HG03378 (cell line): ENCODE measurements at regions not wholly inside any gene's neighbourhood (a gene's known extent, or its start where the extent isn't known, plus 50 kb on each side); places are given as distances from the start of the nearest gene placed in this dataset.

Source experiments
- ATAC-seq: cut with Tn5 transposase; IDR thresholded peaks from one replicate; pipeline ENCODE4 v1.9.1; 2021; ENCODE audit warnings: mild to moderate bottlenecking, moderate library complexity; ENCODE audit not compliant: unreplicated experiment

DNA sequence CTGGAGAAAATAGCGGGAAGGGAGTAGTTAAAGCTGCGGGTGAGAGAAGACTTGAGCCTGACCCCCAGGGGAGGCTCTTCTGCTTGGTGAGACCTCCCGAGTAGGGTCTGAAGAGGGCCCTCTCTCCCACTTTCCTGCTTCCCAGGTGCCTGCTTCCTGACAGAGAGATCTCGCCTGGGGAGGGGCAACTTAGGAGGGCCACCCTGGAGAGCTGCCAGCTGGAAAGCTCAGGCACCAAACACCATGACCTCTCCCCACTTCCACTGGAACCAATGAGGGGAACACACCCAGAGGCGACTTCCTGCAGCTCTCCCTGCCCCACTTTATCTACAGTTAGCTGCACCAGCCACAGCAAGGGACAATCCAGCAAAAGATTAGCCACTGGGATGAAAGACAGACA lies 208.0 kb downstream of the TBXT start:
- no peak for ATAC-seq

DNA sequence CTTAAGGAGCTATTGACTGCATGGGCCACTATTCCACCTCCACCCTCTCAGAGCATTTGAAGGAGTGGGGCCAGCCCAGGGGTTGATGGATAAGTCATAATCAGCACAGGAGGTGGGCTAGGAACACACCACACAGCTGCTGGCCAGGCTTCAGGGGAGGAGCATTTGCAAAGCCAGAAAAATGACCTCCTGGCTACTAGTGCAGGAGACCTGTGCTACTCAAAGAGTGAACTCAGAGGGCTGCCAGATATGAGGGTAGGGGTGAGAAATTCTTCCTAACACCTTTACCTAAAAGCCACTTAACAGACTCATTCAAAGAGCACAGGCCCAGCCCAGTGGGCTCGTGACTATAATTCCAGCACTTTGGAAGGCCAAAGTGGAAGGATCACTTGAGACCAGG lies 210.8 kb downstream of the TBXT start:
- ATAC-seq, result no peak

GRCh38 chr6:165952514-165952913 lies 215.1 kb downstream of the TBXT start:
- no peak for ATAC-seq

DNA sequence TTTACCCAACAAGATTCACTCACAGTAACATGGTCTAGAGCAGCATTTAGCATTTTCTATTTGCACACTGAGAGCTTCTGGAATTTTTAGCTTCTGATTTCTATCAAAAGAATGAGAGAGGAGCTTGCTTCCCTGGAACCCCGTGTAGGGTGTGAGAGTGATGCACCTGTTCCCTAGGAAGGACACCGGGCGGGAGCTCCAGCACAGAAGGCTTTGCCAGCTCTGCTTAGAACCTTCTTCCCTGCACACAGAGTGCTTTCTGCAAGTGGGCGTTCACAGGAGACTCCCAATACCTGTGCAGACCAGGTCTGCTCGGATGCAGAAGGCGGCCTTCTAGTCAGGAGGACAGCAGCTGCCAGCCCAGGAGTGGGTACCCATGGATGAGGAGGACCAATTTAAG lies 217.3 kb downstream of the TBXT start:
- ATAC-seq, result no peak

- ATAC-seq, result no peak
Observed at GRCh38 chr6:165949324-165949723, 218.3 kb downstream of the TBXT start.

DNA sequence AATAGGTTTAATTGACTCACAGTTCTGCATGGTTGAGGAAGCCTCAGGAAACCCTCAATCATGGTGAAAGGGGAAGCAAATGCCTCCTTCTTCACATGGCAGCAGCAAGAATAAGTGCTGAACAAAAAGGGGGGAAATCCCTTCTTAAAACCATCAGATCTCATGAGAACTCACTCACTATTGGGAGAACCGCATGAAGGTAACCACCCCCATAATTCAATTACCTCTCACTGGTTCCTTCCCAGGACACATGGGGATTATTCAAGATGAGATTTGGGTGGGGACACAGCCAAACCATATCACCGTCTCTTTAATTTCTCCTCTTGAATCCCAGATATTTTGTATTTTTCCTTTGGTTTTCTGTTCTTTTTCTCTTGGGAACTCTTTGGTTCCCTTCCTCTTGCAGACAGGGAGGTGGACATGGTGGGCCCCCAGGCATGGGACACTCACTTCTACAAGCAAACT lies 223.6 kb downstream of the TBXT start:
- no peak for ATAC-seq

GRCh38 chr6:165941786-165942185 lies 225.9 kb downstream of the TBXT start:
- no peak for ATAC-seq

DNA sequence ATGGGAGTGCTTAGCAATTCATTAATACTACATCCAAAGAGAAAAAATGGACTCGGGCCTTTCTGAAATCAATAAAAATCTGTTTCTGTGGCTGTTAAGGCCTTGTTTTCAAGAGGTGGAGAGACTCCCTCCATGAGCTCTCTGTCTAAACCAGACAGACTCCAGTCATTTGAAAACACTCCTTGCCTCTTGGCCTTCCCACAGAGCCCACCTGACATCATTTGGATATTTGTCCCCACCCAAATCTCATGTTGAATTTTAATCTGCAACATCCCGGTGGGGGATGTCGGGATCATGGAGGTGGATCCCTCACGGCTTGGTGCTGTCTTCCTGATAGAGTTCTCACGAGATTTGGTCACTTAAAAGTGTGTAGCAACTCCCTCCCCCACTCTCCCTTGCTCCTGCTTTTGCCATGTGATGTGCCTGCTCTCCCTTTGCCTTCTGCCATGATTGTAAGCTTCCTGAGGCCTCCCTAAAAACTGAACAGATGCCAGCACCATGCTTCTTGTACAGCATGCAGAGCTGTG lies 226.3 kb downstream of the TBXT start:
- no peak for ATAC-seq

DNA sequence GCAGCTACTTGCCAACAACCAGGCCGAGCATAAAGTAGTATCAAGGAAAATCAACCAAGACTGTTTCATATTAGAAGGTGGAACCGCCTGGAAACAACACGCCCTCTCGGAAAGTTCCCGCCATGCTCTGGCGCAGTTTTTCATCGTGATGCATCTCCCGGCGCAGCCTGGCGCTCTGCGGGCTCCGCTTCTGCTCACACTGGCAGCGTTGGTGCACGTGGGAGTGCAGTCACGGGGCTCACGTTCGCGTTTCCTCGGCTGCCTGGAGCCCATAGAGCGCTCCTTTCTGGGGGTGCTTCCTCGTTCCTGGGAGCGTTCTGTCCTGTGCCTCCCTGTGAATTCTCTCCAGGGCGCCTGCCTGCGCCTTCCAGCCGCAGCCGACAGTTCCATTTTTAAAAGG lies 227.3 kb downstream of the TBXT start:
- ATAC-seq, result no peak

- no peak for ATAC-seq
Observed at GRCh38 chr6:165939601-165940290, 227.9 kb downstream of the TBXT start.

- no peak for ATAC-seq
Observed at GRCh38 chr6:165939047-165939446, 228.6 kb downstream of the TBXT start.

DNA sequence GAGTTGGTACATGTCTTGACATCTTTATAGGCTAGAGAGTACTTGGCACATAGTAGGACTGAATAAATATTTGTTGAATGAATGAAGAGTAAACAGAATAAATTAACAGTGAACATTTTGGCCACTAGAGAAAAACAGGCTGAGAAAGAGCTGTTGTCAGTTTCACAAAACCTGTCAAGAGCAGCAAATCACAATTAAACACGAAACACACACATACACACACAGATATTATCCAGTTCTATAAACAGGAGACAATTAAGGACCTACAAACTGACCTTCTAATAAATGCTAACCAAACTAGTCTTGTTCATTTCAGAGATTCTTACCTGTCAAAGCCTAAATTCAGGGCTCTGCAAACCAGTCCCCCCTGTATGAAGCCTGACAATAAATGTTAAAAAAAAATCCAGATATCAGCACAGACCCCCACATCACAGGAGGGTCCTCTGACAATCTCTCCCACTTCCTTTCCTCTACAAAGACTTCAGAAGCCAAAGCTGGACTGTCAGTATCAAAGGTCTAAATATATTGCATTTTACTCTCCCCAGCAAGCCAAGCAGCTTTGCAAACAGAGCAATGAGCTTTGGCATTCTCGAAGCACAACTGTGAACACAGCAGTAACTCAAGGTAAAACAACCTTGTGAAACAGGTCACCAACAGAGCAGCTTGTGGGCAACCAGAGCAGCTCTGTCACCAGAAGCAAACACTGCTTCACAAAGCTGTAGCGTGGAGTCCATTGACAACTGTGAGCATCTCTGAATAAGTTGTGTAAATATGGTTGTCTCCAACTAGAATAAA lies 229.9 kb downstream of the TBXT start:
- no peak for ATAC-seq

DNA sequence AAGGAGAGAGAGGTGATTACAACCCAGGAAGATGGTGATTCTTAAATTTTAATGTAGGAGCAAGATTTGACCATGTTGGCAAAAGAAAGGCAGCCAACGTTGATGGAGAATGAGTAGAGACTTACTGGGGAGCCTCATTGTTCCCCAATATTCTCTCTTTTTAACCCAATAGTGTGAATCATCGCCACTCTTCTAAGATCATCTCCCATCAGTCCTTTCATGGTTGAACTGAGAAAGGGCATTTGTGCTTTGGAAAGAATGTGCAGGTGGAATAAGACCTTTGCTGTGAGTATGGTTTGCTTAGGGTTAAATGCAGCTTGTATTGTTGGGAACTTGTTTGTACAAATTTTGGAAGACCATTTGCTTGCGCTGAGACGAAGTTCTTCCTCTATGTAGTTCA lies 231.0 kb downstream of the TBXT start:
- no peak for ATAC-seq

DNA sequence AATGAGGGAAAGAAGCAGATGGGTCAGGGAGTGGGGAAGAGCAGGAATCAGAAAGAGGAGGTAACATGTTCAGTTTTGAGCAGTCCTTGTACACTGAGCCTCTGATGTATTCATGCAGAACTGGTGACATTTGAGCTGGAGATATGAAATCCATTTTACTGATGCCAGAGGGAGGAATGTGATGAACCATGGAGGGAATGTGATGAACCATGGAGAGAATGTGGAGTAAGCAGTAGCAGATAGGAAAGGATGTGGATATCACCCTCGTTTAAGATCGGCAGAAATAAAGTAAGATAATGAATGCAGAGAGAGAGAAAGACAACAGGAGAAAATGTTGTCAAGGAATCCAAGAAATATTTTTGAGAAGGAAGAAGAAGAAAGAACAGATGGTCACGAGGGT lies 231.6 kb downstream of the TBXT start:
- ATAC-seq, result no peak

DNA sequence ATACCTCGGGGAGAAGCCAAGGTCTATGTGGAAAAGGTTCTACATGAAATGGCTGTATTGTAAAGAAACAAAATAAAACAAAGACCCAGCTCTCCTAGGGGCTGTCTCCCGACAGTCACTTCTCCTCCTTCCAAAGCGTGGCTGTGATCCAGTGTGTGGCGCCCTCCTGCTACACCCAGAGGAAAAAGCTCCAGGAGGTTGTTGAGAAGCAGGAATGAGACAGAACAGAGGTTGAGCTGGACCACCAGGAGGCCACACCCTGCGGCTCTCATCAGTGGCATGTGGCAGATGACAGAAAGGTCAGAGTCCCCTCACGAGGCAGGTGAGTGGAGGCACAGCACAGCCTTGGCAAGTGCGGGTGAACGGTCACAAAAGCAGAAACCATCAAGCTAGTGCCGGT lies 236.0 kb downstream of the TBXT start:
- no peak for ATAC-seq

DNA sequence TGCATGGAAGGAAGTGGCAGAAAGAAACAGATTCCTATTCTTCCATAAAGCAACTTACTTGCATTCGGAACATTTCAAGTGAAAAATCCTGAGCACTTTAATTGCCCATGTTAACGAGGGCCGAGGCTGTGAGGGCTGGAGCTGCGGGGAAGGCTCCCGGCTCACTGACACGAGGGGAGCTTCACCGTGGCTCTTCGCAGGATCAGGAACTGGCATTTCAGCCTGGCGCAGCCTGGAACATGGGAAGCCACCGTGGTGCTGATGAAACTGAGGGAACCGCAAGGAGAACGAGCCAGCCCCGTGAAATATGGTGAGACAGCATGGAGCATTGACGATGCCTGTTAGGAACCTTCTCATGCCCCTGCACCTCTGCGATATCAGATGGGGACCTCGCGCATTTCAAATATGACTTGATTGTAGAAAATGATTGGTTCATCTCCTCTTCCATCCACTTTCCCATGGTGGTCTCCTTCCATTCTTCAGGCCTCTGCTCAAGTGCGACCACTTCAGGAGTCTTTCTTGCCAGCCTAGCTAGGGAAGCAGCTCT lies 236.9 kb downstream of the TBXT start:
- no peak for ATAC-seq

GRCh38 chr6:165929607-165930006 lies 238.0 kb downstream of the TBXT start:
- ATAC-seq, result no peak

- ATAC-seq, result no peak
Observed at GRCh38 chr6:165926378-165926777, 241.3 kb downstream of the TBXT start.

- no peak for ATAC-seq
Observed at GRCh38 chr6:165925474-165926156, 242.0 kb downstream of the TBXT start.

DNA sequence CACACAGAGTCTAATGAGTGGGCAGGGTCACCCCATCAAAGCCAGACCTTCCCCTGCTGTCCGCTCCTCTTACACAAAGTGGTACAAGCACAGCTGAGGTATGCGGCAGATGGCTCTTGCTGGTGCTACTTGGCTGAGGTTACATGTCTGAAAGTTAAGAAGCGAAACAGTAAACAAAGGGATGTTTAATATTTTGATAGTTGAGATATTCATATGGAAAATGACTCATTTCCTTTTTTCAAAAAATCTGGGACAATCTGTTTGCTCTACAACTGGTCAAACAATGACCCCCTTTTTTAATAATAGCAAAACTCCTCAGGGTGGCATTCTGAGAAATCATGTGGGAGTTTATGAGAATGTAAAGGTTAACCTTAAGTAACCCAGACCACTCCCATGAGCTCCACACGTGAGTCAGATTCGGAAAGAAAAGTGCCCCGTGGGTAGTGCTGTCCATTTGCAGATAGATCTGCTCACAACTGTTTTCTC lies 245.3 kb downstream of the TBXT start:
- ATAC-seq, result no peak
